Stomach (tissue), 8 donors: ENCODE measurements at regions not wholly inside any gene's neighbourhood (a gene's known extent, or its start where the extent isn't known, plus 50 kb on each side); places are given as distances from the start of the nearest gene placed in this dataset.

Experiments
- DNase-seq, 2 donors: peaks; one replicate each; pipeline versions ENCODE4 v3.0.0 to v3.0.0-alpha.2; 2013 to 2019
- H3K27ac ChIP-seq, 5 donors: fragments of 200-600 bp in 4 of 5; sonication (generic) in 4 of 5; one replicate each; pipeline ENCODE4 v1.5.1; 2013 to 2019; ENCODE audit warnings: mild to moderate bottlenecking in 1 of 5, moderate library complexity in 1 of 5
- H3K27me3 ChIP-seq, 3 donors: fragments of 200-600 bp; sonication (generic); one replicate each; pipeline ENCODE4 v1.5.1; 2017 to 2019; ENCODE audit warnings: mixed run types in 1 of 3
- H3K36me3 ChIP-seq, 4 donors: fragments of 200-600 bp; sonication (generic); 1 replicate in 3 of 4; 2 replicates in 1 of 4; pipeline ENCODE4 v1.5.1; 2016 to 2019
- H3K4me1 ChIP-seq, 4 donors: fragments of 200-600 bp; sonication (generic); one replicate each; pipeline ENCODE4 v1.5.1; 2016 to 2019
- H3K4me3 ChIP-seq, 4 donors: fragments of 200-600 bp; sonication (generic) in 3 of 4; one replicate each; pipeline ENCODE4 v1.5.1; 2016 to 2019; ENCODE audit warnings: mild to moderate bottlenecking in 1 of 4
- H3K9me3 ChIP-seq, 4 donors: fragments of 200-600 bp; sonication (generic); one replicate each; pipeline ENCODE4 v1.5.1; 2016 to 2019
- EP300 ChIP-seq: sonication (generic); formaldehyde crosslinking; IDR thresholded peaks from one replicate; pipeline ENCODE4 v1.6.1; 2017; ENCODE audit warnings: antibody characterized with exemption
- POLR2A ChIP-seq, 4 donors: fragments of 450-650 bp; IDR thresholded peaks; one replicate each; pipeline ENCODE4 v1.6.1; 2016; ENCODE audit warnings: antibody characterized with exemption in 4 of 4, control low read depth in 2 of 4, mild to moderate bottlenecking in 1 of 4, moderate library complexity in 1 of 4
- POLR2AphosphoS5 ChIP-seq, 3 donors: sonication (generic); formaldehyde crosslinking; IDR thresholded peaks; one replicate each; pipeline ENCODE4 v1.6.1; 2016; ENCODE audit warnings: antibody characterized with exemption in 3 of 3
- WGBS, 5 donors: extraction: QIAGEN DNeasy Blood & Tissue Kit in 3 of 5; methylation state at CpG; one replicate each; pipeline versions ENCODE4 v1.1.5 to v1.1.7; 2013 to 2018; 5-methylcytosine and 5-hydroxymethylcytosine counted together
- intact Hi-C: fragments of 100-400 bp; cut with DNase I; formaldehyde crosslinking; loops from one replicate; pipeline ENCODE4 v1.15.1; 2023; ENCODE audit warnings: low total_unique reads
- TF ChIP-seq, protein P1 (sequence below), 7 experiments: fragments of 450-650 bp in 4 of 7; fragments of 200-600 bp in 3 of 7; sonication (generic) in 3 of 7; IDR thresholded peaks; one replicate each; pipeline ENCODE4 v1.5.1; 2016 to 2019; ENCODE audit warnings: antibody characterized with exemption in 7 of 7, control low read depth in 2 of 7, mild to moderate bottlenecking in 1 of 7
- donor health status: healthy with polysubstance abuse.
- donor health status: Bipolar disorder and iron deficiency.
- donor health status: healthy.

DNA sequence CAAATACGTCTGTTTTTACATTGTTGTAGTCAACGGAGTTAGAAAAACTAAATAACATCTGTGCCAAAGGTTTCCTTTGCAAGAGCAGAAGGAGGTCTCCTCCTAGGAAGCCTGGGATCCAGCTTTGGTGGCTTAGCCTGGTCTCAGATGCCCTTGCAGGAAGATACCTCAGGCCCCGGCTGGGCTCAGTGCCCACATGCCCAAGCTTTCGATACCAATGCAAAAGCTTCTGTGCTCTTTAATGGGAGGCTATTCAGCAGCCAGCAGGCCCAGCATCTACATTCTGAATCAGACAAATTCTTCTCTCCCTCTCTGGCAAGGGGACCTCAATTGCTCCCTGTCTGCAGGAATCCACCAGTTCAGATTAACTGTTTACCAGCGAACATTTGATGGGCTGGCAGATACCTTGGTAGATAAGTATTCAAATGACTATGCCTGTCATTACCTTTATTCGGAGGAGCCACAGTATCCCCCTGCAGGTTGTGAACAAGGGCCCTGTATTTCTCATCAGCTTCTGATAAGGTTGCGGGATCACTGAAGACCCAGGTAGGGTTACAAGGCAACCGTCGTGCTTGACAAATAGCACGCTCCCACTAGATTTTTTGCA is 180.1 kb upstream of the KBTBD8 start:
- H3K9me3 ChIP-seq, result no peaks in the 10 kb centered on the region
- 51 to 79% (median 71%) methylated on average over 10 of the region's 10 CpGs for WGBS, 5 donors

DNA sequence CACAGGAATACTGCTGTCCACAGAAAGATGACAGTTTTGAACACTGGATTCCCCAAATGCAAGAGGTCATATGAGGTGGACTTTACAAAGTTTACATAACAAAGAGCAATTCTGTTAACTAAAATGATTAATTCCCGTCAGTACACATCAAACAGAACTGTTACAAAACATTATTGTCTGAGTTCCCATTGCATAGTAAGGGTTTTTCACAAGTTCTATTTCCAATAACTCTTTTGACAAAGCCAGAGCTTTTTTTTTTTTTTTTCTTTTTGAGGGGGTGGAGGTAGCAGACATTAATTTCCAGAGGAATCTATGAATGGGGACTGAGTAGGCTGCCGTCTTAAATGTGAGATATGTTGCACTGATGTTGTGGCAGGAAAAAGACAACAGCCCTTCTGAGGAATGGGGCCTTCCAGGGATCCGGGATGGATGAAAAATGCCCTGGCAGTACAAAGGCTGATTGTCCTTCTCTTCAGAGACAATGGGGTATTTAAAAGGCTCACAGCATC is 178.1 kb upstream of the KBTBD8 start:
- H3K27ac ChIP-seq, result peak overlapping the region in 1 of 5 donors; percentile 14
- intact Hi-C loops, result loop anchor here (5.0 to 10.0 kb wide), 2 partner anchors 413 to 565 kb away; no protein-coding TSS in a partner anchor

More for the DNA sequence above, 180.1 kb upstream of the KBTBD8 start:
- Histone ChIP-seq H3K27ac (peak overlapping the region in 1 of 5 donors; percentile 60), H3K4me1 (peaks cover 0 to 50% (median 24%) of the 10 kb centered on the region in 4 donors), H3K36me3 (no peaks in the 10 kb centered on the region), H3K27me3 (no peaks in the 10 kb centered on the region), H3K4me3 (no peak overlapping the region)
- TF ChIP-seq POLR2AphosphoS5 (IDR thresholded peaks at IDR 0.05) (no peak), POLR2A (IDR thresholded peaks at IDR 0.05) (no peak), EP300 (no peak)
- TF ChIP-seq, protein P1, sequence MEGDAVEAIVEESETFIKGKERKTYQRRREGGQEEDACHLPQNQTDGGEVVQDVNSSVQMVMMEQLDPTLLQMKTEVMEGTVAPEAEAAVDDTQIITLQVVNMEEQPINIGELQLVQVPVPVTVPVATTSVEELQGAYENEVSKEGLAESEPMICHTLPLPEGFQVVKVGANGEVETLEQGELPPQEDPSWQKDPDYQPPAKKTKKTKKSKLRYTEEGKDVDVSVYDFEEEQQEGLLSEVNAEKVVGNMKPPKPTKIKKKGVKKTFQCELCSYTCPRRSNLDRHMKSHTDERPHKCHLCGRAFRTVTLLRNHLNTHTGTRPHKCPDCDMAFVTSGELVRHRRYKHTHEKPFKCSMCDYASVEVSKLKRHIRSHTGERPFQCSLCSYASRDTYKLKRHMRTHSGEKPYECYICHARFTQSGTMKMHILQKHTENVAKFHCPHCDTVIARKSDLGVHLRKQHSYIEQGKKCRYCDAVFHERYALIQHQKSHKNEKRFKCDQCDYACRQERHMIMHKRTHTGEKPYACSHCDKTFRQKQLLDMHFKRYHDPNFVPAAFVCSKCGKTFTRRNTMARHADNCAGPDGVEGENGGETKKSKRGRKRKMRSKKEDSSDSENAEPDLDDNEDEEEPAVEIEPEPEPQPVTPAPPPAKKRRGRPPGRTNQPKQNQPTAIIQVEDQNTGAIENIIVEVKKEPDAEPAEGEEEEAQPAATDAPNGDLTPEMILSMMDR (IDR thresholded peaks at IDR 0.05), result no peak
- no peak for DNase-seq
- intact Hi-C loops, result loop anchor here (5.0 to 10.0 kb wide), 2 partner anchors 411 to 563 kb away; no protein-coding TSS in a partner anchor

DNA sequence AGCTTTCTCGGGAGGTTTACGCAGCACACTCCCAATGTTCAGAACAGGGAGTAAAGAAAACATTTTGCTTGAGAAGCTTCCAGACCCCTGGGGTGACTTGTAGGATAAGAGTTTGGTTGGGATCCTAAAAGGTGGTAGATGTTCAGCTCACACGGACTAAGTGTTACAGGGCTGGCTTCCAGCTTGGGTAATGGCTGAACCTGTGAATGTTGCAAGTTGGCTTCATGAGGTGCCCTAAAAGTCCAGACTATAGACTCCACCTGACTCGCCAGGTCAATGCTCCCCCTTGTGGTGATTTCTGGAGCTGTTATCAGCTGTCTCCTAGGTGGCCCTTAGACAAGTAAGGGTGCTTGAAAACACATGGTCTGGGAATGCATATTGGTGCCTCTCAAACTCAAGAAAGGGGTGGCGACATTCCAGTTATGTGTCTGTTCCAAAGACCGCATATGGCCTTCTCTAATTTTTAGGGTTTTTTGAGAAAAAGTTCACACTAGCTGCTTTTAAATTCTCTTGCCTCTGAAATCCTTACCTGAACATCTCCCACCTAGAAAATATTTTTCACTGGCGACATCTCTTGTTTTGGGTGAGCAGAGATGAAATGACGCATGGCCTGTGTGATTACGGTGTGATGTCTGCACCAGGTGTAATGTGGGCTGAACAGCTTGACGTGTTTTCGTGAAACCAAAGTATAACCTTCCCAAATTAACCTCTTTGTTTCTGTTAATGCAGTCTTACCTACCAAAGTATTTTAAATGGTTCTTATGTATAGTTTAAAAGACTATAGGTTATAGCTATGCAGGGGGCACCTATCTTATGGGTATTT is 175.7 kb upstream of the KBTBD8 start:
- Histone ChIP-seq H3K27ac (peak overlapping the region in 3 of 5 donors; percentile 25 to 37 (median 33)), H3K4me1 (peaks cover 0 to 33% (median 21%) of the 10 kb centered on the region in 4 donors), H3K4me3 (no peak overlapping the region), H3K9me3 (no peaks in the 10 kb centered on the region), H3K27me3 (no peaks in the 10 kb centered on the region), H3K36me3 (no peaks in the 10 kb centered on the region)
- intact Hi-C loops, result no loop called here
- DNase-seq, result peak; percentile 80 to 84
- WGBS, 5 donors, result 62 to 76% (median 72%) methylated on average over 11 of the region's 11 CpGs
- TF ChIP-seq POLR2AphosphoS5 (IDR thresholded peaks at IDR 0.05) (no peak), POLR2A (IDR thresholded peaks at IDR 0.05) (no peak), EP300 (no peak)
- TF ChIP-seq, protein P1 (IDR thresholded peaks at IDR 0.05), result peak in 5 of 7 experiments; percentile 50 to 67 (median 57)

More for the DNA sequence above, 178.1 kb upstream of the KBTBD8 start:
- no peaks in the 10 kb centered on the region for H3K36me3 ChIP-seq
- 51 to 64% (median 59%) methylated on average over 3 of the region's 3 CpGs for WGBS, 5 donors
- DNase-seq, result peak in 1 of 2 donors; percentile 29
- peaks cover 0 to 50% (median 24%) of the 10 kb centered on the region in 4 donors for H3K4me1 ChIP-seq
- TF ChIP-seq, protein P1 (IDR thresholded peaks at IDR 0.05), result no peak
- TF ChIP-seq POLR2A (IDR thresholded peaks at IDR 0.05) (no peak), POLR2AphosphoS5 (IDR thresholded peaks at IDR 0.05) (no peak), EP300 (no peak)
- no peak overlapping the region for H3K4me3 ChIP-seq
- H3K27me3 ChIP-seq, result no peaks in the 10 kb centered on the region
- H3K9me3 ChIP-seq, result no peaks in the 10 kb centered on the region

DNA sequence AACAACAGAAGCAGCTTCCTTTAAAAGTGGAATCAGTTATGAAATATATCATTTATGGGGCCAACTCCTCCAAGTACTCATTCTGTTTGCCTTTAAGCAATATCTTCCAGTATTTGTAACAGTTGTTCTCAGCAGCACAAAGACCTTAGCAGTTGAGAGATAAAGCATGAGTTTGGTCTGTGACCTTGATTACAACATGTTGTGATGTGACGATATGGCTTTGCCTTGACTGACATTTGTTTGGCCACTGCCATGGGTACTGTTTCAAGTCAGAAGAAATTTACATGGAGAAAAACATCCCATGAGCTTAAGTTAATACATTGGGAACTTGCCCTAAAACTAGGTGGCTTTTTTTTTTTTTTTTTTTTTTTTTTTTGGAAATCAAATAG is 175.1 kb upstream of the KBTBD8 start:
- H3K36me3 ChIP-seq, result no peaks in the 10 kb centered on the region
- TF ChIP-seq POLR2A (IDR thresholded peaks at IDR 0.05) (no peak), POLR2AphosphoS5 (IDR thresholded peaks at IDR 0.05) (peak in 2 of 3 donors; percentile 58 to 69), EP300 (no peak)
- TF ChIP-seq, protein P1 (IDR thresholded peaks at IDR 0.05), result no peak
- WGBS, 5 donors, result 29 to 63% (median 45%) methylated on average over 1 of the region's 1 CpG
- no peaks in the 10 kb centered on the region for H3K9me3 ChIP-seq
- intact Hi-C loops, result no loop called here
- H3K27ac ChIP-seq, result peak overlapping the region in 3 of 5 donors; percentile 25 to 37 (median 33)
- no peak overlapping the region for H3K4me3 ChIP-seq
- peaks cover 0 to 28% (median 21%) of the 10 kb centered on the region in 4 donors for H3K4me1 ChIP-seq
- DNase-seq, result peak in 1 of 2 donors; percentile 49
- no peaks in the 10 kb centered on the region for H3K27me3 ChIP-seq
